K562 (cell line): ENCODE measurements at regions not wholly inside any gene's neighbourhood (a gene's known extent, or its start where the extent isn't known, plus 50 kb on each side); places are given as distances from the start of the nearest gene placed in this dataset.

ENCODE experiments used
- ATAC-seq: fragments of 200-7000 bp; cut with Tn5 transposase; 3 replicates; pipeline ENCODE4 v1.9.1; 2020; ENCODE audit warnings: moderate library complexity
- BruUV-seq: library from RNA; stranded (reverse); fragments of 400-500 nt; replicated peaks from 2 replicates; lab custom pipeline; 2021; lab: Mats Ljungman, UMichigan
- CTCF ChIA-PET: fragments of 300-600 bp; formaldehyde crosslinking; extraction: SDS; loops from one replicate; lab custom pipeline; 2021; ENCODE audit warnings: low intra/inter-chr PET ratio; lab: Yijun Ruan, JAX
- POLR2A ChIA-PET: fragments of 300-600, 350-650 bp; sonication (Branson Sonifier 250); formaldehyde crosslinking; extraction: SDS; loops from one replicate; lab custom pipeline; 2021; ENCODE audit warnings: antibody characterized with exemption, inconsistent platforms; lab: Yijun Ruan, JAX
- DNase-seq, 4 experiments: peaks; one replicate each; pipeline versions ENCODE4 v3.0.0 to v3.0.0-alpha.2; 2011 to 2018; ENCODE audit warnings: low spot score in 3 of 4, mixed read lengths in 3 of 4; ENCODE audit errors: extremely low read depth in 1 of 4
- FAIRE-seq: peaks from 2 replicates; lab custom pipeline; 2011; peaks lifted over from hg19 to GRCh38; lab: Jason Lieb, UNC
- H2AFZ ChIP-seq: 2 replicates; pipeline ENCODE4 v1.6.0; 2011; ENCODE audit warnings: low read depth, low read length, control low read depth, inconsistent platforms
- H3K27ac ChIP-seq: fragments of 200-600 bp; 3 replicates; pipeline ENCODE4 v1.8.0; 2011; ENCODE audit warnings: low read depth, mild to moderate bottlenecking, control low read depth, inconsistent platforms, low read length, moderate library complexity, mixed read lengths; ENCODE audit errors: extremely low read depth
- H3K27me3 ChIP-seq, 2 experiments: fragments of 300-600 bp in 1 of 2; 2 replicates in 1 of 2; 3 replicates in 1 of 2; pipeline versions ENCODE4 v1.6.0 to v1.8.0; 2011; ENCODE audit warnings: inconsistent platforms in 2 of 2, low read length in 2 of 2, mild to moderate bottlenecking in 1 of 2, mixed read lengths in 1 of 2, moderate library complexity in 1 of 2; ENCODE audit not compliant: control insufficient read depth in 2 of 2, insufficient read depth in 2 of 2
- H3K36me3 ChIP-seq: fragments of 300-600 bp; 3 replicates; pipeline ENCODE4 v1.8.0; 2011; ENCODE audit warnings: mild to moderate bottlenecking, low read length, inconsistent platforms; ENCODE audit not compliant: control insufficient read depth, insufficient read depth
- H3K4me1 ChIP-seq, 2 experiments: fragments of 200-600 bp in 1 of 2; replicated peaks in 1 of 2; 2 replicates in 1 of 2; 3 replicates in 1 of 2; pipeline versions ENCODE4 v1.5.1 to v1.8.0; 2011; ENCODE audit warnings: inconsistent platforms in 2 of 2, low read length in 2 of 2, mild to moderate bottlenecking in 1 of 2, mixed read lengths in 1 of 2, moderate library complexity in 1 of 2; ENCODE audit not compliant: control insufficient read depth in 2 of 2, insufficient read depth in 2 of 2
- H3K4me2 ChIP-seq: 2 replicates; pipeline ENCODE4 v1.6.1; 2011; ENCODE audit warnings: low read length, control low read depth, inconsistent platforms, mixed read lengths; ENCODE audit not compliant: insufficient read depth
- H3K4me3 ChIP-seq: fragments of 200-600 bp; sonication (generic), shearing (Covaris generic); 2 replicates; pipeline ENCODE4 v1.5.1; 2016; ENCODE audit warnings: control low read depth, inconsistent platforms
- H3K79me2 ChIP-seq: fragments of 200-600 bp; 3 replicates; pipeline ENCODE4 v1.8.0; 2011; ENCODE audit warnings: low read length, inconsistent platforms; ENCODE audit not compliant: control insufficient read depth, insufficient read depth
- H3K9ac ChIP-seq, 2 experiments: 2 replicates each; pipeline versions ENCODE4 v1.6.0 to v1.6.1; 2011; ENCODE audit warnings: low read depth in 2 of 2, low read length in 2 of 2, control low read depth in 1 of 2, inconsistent platforms in 1 of 2, mild to moderate bottlenecking in 1 of 2, mixed read lengths in 1 of 2; ENCODE audit not compliant: insufficient read depth in 1 of 2
- H3K9me1 ChIP-seq: one replicate; pipeline ENCODE4 v1.6.0; 2011; ENCODE audit warnings: inconsistent platforms, mild to moderate bottlenecking, low read length, moderate library complexity; ENCODE audit not compliant: control insufficient read depth, insufficient read depth
- H3K9me3 ChIP-seq: replicated peaks from 2 replicates; pipeline ENCODE4 v1.5.1; 2011; ENCODE audit warnings: low read depth, low read length, inconsistent platforms; ENCODE audit not compliant: control insufficient read depth, insufficient read depth
- H4K20me1 ChIP-seq: replicated peaks from 2 replicates; pipeline ENCODE4 v1.6.1; 2011; ENCODE audit warnings: low read length, inconsistent platforms, mixed read lengths; ENCODE audit not compliant: control insufficient read depth, insufficient read depth
- BRD4 ChIP-seq: fragments of 200-600 bp; sonication (generic); IDR thresholded peaks from 2 replicates; pipeline ENCODE4 v1.6.1; 2017; ENCODE audit warnings: inconsistent platforms
- EWSR1 ChIP-seq: fragments of 450-650 bp; IDR thresholded peaks from 2 replicates; pipeline ENCODE4 v1.6.1; 2018; ENCODE audit warnings: borderline replicate concordance, mild to moderate bottlenecking, low read depth, moderate library complexity; ENCODE audit not compliant: partially characterized antibody
- FOXA3 ChIP-seq, 2 experiments: fragments of 450-650 bp in 1 of 2; sonication (generic) in 1 of 2; formaldehyde crosslinking; IDR thresholded peaks in 1 of 2; conservative IDR thresholded peaks in 1 of 2; 2 replicates each; pipeline versions ENCODE4 v1.4.0 to v1.8.0; 2020 to 2022; ENCODE audit warnings: mild to moderate bottlenecking in 2 of 2, missing genetic modification reagents in 1 of 2
- IRF2 ChIP-seq: sonication (generic); formaldehyde crosslinking; IDR thresholded peaks from 2 replicates; pipeline ENCODE4 v1.8.1; 2022; ENCODE audit warnings: mild to moderate bottlenecking, missing genetic modification reagents
- MCM2 ChIP-seq: fragments of 450-650 bp; IDR thresholded peaks from 2 replicates; pipeline ENCODE4 v1.6.1; 2017; ENCODE audit warnings: low read depth, mild to moderate bottlenecking
- WGBS: fragments of 100-300 bp; shearing (Covaris generic); methylation state at CpG from one replicate; pipeline ENCODE4 v1.1.6; 2016; ENCODE audit warnings: low coverage, mixed read lengths; ENCODE audit not compliant: insufficient coverage; ENCODE audit errors: missing lambda C conversion rate; 5-methylcytosine and 5-hydroxymethylcytosine counted together
- in situ Hi-C: fragments of 300-500 bp; cut with MboI; formaldehyde crosslinking; loops from 4 replicates; pipeline ENCODE4 v1.15.0; 2018; ENCODE audit warnings: inconsistent platforms, mixed read lengths
- intact Hi-C: fragments of 100-400 bp; cut with micrococcal nuclease; formaldehyde crosslinking; loops from 2 replicates; pipeline ENCODE4 v1.14.2; 2022
- TF ChIP-seq, protein P1 (sequence below), 3 experiments: IDR thresholded peaks in 2 of 3; conservative IDR thresholded peaks in 1 of 3; 2 replicates each; pipeline ENCODE4 v1.5.1; 2011 to 2012; ENCODE audit warnings: low read length in 3 of 3, mild to moderate bottlenecking in 3 of 3, control low read depth in 2 of 3, improper control_type of control experiment in 1 of 3, inconsistent platforms in 1 of 3, low read depth in 1 of 3, mixed read lengths in 1 of 3, moderate library complexity in 1 of 3; ENCODE audit not compliant: insufficient read depth in 2 of 3
- TF ChIP-seq, protein P2 (sequence below): fragments of 250-450 bp; sonication (Bioruptor Pico); IDR thresholded peaks from 2 replicates; pipeline ENCODE4 v1.9.0; 2021; ENCODE audit warnings: mild to moderate bottlenecking

DNA sequence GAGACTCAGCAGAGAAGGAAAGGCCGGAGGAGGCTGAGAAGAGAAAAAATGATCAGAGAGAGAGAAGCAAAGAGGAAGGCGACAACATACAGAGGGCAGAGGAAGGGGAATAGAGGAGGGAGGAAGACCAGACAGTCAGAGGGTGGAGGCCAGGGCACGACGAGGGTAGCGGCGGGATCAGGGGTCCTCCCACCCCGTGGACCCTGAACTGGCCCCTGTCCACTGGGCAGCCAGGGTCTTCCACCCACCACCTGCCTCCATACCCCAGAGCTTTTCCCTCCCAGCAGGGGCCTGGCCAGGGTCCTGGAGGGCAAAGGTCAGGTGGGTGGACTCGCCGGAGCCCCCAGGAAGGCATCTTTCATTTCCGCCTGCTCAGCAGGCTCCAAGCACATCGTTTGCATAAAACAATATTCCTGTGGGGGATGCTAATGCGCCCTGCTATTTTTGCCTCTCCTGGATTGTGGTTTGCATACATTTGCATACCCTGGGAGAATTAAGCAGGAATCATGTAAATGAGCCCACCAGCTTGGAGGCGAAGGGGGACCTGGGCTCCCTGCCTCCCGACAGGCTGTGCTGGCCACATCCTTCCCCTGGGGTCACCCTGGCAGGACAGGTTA lies 394.1 kb downstream of the MN1 start:
- ATAC-seq (no peak), FAIRE-seq (no peak), DNase-seq (no peak)
- Histone ChIP-seq H4K20me1 (no peaks in the 10 kb centered on the region), H3K27me3 (peaks cover 0 to 2% of the 10 kb centered on the region in 2 experiments; a peak in 2 of 5 replicates), H3K4me1 (no peaks in the 10 kb centered on the region), H3K9ac (no peak overlapping the region), H3K4me2 (no peak overlapping the region), H3K9me1 (no peaks in the 10 kb centered on the region), H3K79me2 (no peaks in the 10 kb centered on the region), H2AFZ (no peak overlapping the region), H3K9me3 (no peaks in the 10 kb centered on the region), H3K36me3 (no peaks in the 10 kb centered on the region), H3K4me3 (no peak overlapping the region), H3K27ac (no peak overlapping the region)
- in situ Hi-C loops = loop anchor here (25.0 kb wide), 2 partner anchors 405 to 605 kb away; partner anchors contain the start of gene MN1
- intact Hi-C loops = loop anchor here (10.0 kb wide), 1 partner anchor 397 kb away; the partner anchor contains the start of gene MN1
- 1% methylated on average over 10 of the region's 14 CpGs for WGBS
- ChIA-PET POLR2A (interaction anchor here (1.0 kb wide), 1 partner anchor 572 kb away, joined by 3 read pairs; no protein-coding TSS in a partner anchor), CTCF (no interaction called here)
- no TSS peak for BruUV-seq
- TF ChIP-seq BRD4 = no peak
- TF ChIP-seq, protein P1, sequence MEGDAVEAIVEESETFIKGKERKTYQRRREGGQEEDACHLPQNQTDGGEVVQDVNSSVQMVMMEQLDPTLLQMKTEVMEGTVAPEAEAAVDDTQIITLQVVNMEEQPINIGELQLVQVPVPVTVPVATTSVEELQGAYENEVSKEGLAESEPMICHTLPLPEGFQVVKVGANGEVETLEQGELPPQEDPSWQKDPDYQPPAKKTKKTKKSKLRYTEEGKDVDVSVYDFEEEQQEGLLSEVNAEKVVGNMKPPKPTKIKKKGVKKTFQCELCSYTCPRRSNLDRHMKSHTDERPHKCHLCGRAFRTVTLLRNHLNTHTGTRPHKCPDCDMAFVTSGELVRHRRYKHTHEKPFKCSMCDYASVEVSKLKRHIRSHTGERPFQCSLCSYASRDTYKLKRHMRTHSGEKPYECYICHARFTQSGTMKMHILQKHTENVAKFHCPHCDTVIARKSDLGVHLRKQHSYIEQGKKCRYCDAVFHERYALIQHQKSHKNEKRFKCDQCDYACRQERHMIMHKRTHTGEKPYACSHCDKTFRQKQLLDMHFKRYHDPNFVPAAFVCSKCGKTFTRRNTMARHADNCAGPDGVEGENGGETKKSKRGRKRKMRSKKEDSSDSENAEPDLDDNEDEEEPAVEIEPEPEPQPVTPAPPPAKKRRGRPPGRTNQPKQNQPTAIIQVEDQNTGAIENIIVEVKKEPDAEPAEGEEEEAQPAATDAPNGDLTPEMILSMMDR (IDR thresholded peaks at IDR 0.05 in 2 of 3, conservative IDR thresholded peaks at IDR 0.05 in 1 of 3; ENCODE audit: insufficient read depth in 2 of 3, low read depth in 1 of 3, low read length in 3 of 3) = no peak
- TF ChIP-seq MCM2 = no peak
- TF ChIP-seq FOXA3 (CRISPR knock-in tag; conservative IDR thresholded peaks at IDR 0.05 in 1 of 2, IDR thresholded peaks at IDR 0.05 in 1 of 2) = no peak
- TF ChIP-seq, protein P2, sequence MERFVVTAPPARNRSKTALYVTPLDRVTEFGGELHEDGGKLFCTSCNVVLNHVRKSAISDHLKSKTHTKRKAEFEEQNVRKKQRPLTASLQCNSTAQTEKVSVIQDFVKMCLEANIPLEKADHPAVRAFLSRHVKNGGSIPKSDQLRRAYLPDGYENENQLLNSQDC (CRISPR knock-in tag) = no peak
- no peak for TF ChIP-seq EWSR1
- TF ChIP-seq IRF2 (CRISPR knock-in tag) = no peak
